ENCODE measurements at regions not wholly inside any gene's neighbourhood (a gene's known extent, or its start where the extent isn't known, plus 50 kb on each side); places are given as distances from the start of the nearest gene placed in this dataset.

- no peak for TF ChIP-seq EZH2phosphoT487 (IDR thresholded peaks at IDR 0.05; ENCODE audit: low read length)
- TF ChIP-seq EZH2 (optimal IDR thresholded peaks at IDR 0.05; ENCODE audit: low read depth, low read length): no peak
- TF ChIP-seq CTCF (IDR thresholded peaks at IDR 0.05; ENCODE audit: low read length): no peak
- H2AFZ ChIP-seq (ENCODE audit: low read length): no peak overlapping the region
- no peaks in the 10 kb centered on the region for H3K79me2 ChIP-seq (ENCODE audit: low read length)
- no peaks in the 10 kb centered on the region for H3K27me3 ChIP-seq (replicated peaks; ENCODE audit: insufficient read depth, low read length)
- H3K4me1 ChIP-seq (ENCODE audit: low read length): no peaks in the 10 kb centered on the region
- no peaks in the 10 kb centered on the region for H3K36me3 ChIP-seq (replicated peaks; ENCODE audit: insufficient read depth, low read length)
- no peak overlapping the region for H3K4me2 ChIP-seq (ENCODE audit: low read depth, low read length)
- H3K4me3 ChIP-seq (ENCODE audit: low read length): no peak overlapping the region
- no peak overlapping the region for H3K9ac ChIP-seq (ENCODE audit: low read length)
- no peaks in the 10 kb centered on the region for H3F3A ChIP-seq (ENCODE audit: insufficient read depth, low read length)
- no peak for DNase-seq
- no peaks in the 10 kb centered on the region for H3K9me3 ChIP-seq (replicated peaks; ENCODE audit: insufficient read depth, low read length)
- no peak overlapping the region for H3K27ac ChIP-seq (ENCODE audit: low read length)
- H3K9me2 ChIP-seq (replicated peaks; ENCODE audit: insufficient read depth, low read length): no peaks in the 10 kb centered on the region
- no peaks in the 10 kb centered on the region for H4K20me1 ChIP-seq (ENCODE audit: insufficient read depth, low read length)
Measured at GRCh38 chr1:213724640-213725536, 262.9 kb upstream of the PROX1 start.

- Histone ChIP-seq H3K27me3 (replicated peaks; ENCODE audit: insufficient read depth, low read length) (no peaks in the 10 kb centered on the region), H3K9me2 (replicated peaks; ENCODE audit: insufficient read depth, low read length) (no peaks in the 10 kb centered on the region), H2AFZ (ENCODE audit: low read length) (no peak overlapping the region)
Measured at GRCh38 chr1:213727853-213728592, 259.8 kb upstream of the PROX1 start.

More at GRCh38 chr1:213727853-213728592, 259.8 kb upstream of the PROX1 start:
- Histone ChIP-seq H3K27ac (ENCODE audit: low read length) (no peak overlapping the region), H3F3A (ENCODE audit: insufficient read depth, low read length) (no peaks in the 10 kb centered on the region), H3K4me2 (ENCODE audit: low read depth, low read length) (no peak overlapping the region), H3K9me3 (replicated peaks; ENCODE audit: insufficient read depth, low read length) (no peaks in the 10 kb centered on the region), H3K79me2 (ENCODE audit: low read length) (no peaks in the 10 kb centered on the region), H4K20me1 (ENCODE audit: insufficient read depth, low read length) (no peaks in the 10 kb centered on the region), H3K36me3 (replicated peaks; ENCODE audit: insufficient read depth, low read length) (no peaks in the 10 kb centered on the region), H3K4me1 (ENCODE audit: low read length) (no peaks in the 10 kb centered on the region), H3K9ac (ENCODE audit: low read length) (no peak overlapping the region), H3K4me3 (ENCODE audit: low read length) (no peak overlapping the region)
- no peak for DNase-seq
- TF ChIP-seq EZH2phosphoT487 (IDR thresholded peaks at IDR 0.05; ENCODE audit: low read length) (no peak), CTCF (IDR thresholded peaks at IDR 0.05; ENCODE audit: low read length) (no peak), EZH2 (optimal IDR thresholded peaks at IDR 0.05; ENCODE audit: low read depth, low read length) (no peak)

Data from MM.1S (cell line).